HEK293 (cell line): ENCODE measurements at regions not wholly inside any gene's neighbourhood (a gene's known extent, or its start where the extent isn't known, plus 50 kb on each side); places are given as distances from the start of the nearest gene placed in this dataset.
A peak's percentile ranks its signal among the peaks of the same experiment; 100 is the strongest.

ENCODE experiments used
- CTCF ChIA-PET: fragments of 350-600 bp; formaldehyde crosslinking; extraction: SDS; loops from one replicate; lab custom pipeline; 2021; ENCODE audit warnings: antibody characterized with exemption; lab: Yijun Ruan, JAX
- POLR2A ChIA-PET: fragments of 300-600 bp; formaldehyde crosslinking; extraction: SDS; loops from one replicate; lab custom pipeline; 2020; ENCODE audit warnings: antibody characterized with exemption, inconsistent platforms; lab: Yijun Ruan, JAX
- H3K27ac ChIP-seq: fragments of 200-500 bp; sonication (Bioruptor generic); 2 replicates; pipeline ENCODE4 v1.5.1; 2014; ENCODE audit warnings: low read depth, low read length, control low read depth, inconsistent platforms; ENCODE audit errors: extremely low read depth
- H3K36me3 ChIP-seq, 2 experiments: fragments of 200-500 bp in 1 of 2; sonication (Bioruptor generic) in 1 of 2; 1 replicate in 1 of 2; 2 replicates in 1 of 2; pipeline ENCODE4 v1.5.1; 2014 to 2017; ENCODE audit warnings: inconsistent platforms in 2 of 2, low read length in 2 of 2; ENCODE audit not compliant: control insufficient read depth in 2 of 2, insufficient read depth in 1 of 2
- H3K4me1 ChIP-seq: fragments of 200-500 bp; sonication (Bioruptor generic); 2 replicates; pipeline ENCODE4 v1.5.1; 2014; ENCODE audit warnings: mild to moderate bottlenecking, low read length, inconsistent platforms; ENCODE audit not compliant: control insufficient read depth, insufficient read depth
- H3K4me3 ChIP-seq: 2 replicates; pipeline ENCODE4 v1.5.1; 2011; ENCODE audit warnings: low read depth, mild to moderate bottlenecking, control low read depth, low read length, moderate library complexity
- H3K9me3 ChIP-seq: fragments of 200-500 bp; sonication (Bioruptor generic); 2 replicates; pipeline ENCODE4 v1.5.1; 2014; ENCODE audit warnings: low read depth, low read length, inconsistent platforms; ENCODE audit not compliant: control insufficient read depth, insufficient read depth
- BCL6B ChIP-seq: fragments of 450-650 bp; formaldehyde crosslinking; IDR thresholded peaks from 2 replicates; pipeline ENCODE4 v1.5.1; 2017; ENCODE audit warnings: missing biosample characterization, missing genetic modification characterization
- IKZF3 ChIP-seq: fragments of 450-650 bp; IDR thresholded peaks from 2 replicates; pipeline ENCODE4 v1.5.0; 2018; ENCODE audit warnings: missing biosample characterization, mild to moderate bottlenecking, missing genetic modification characterization, moderate library complexity
- KLF16 ChIP-seq: fragments of 450-650 bp; formaldehyde crosslinking; IDR thresholded peaks from 2 replicates; pipeline ENCODE4 v1.5.1; 2017; ENCODE audit warnings: missing biosample characterization, missing genetic modification characterization
- MYNN ChIP-seq: fragments of 450-650 bp; formaldehyde crosslinking; IDR thresholded peaks from 2 replicates; pipeline ENCODE4 v1.5.1; 2016; ENCODE audit warnings: missing biosample characterization, missing genetic modification characterization, borderline replicate concordance
- OVOL3 ChIP-seq: fragments of 450-650 bp; formaldehyde crosslinking; IDR thresholded peaks from 2 replicates; pipeline ENCODE4 v1.5.1; 2016; ENCODE audit warnings: missing biosample characterization, missing genetic modification characterization
- REPIN1 ChIP-seq: fragments of 450-650 bp; formaldehyde crosslinking; IDR thresholded peaks from 2 replicates; pipeline ENCODE4 v1.5.1; 2017; ENCODE audit warnings: missing biosample characterization, missing genetic modification characterization, low read depth
- SCRT1 ChIP-seq: fragments of 450-650 bp; formaldehyde crosslinking; IDR thresholded peaks from 2 replicates; pipeline ENCODE4 v1.5.1; 2016; ENCODE audit warnings: missing biosample characterization, missing genetic modification characterization, borderline replicate concordance
- ZBTB17 ChIP-seq: fragments of 450-650 bp; formaldehyde crosslinking; IDR thresholded peaks from 2 replicates; pipeline ENCODE4 v1.5.1; 2016; ENCODE audit warnings: missing biosample characterization, missing genetic modification characterization
- ZBTB7A ChIP-seq: fragments of 450-650 bp; formaldehyde crosslinking; IDR thresholded peaks from 2 replicates; pipeline ENCODE4 v1.5.1; 2016; ENCODE audit warnings: low read depth, missing biosample characterization, missing genetic modification characterization
- ZNF112 ChIP-seq: fragments of 450-650 bp; formaldehyde crosslinking; IDR thresholded peaks from 2 replicates; pipeline ENCODE4 v1.5.0; 2017; ENCODE audit warnings: missing biosample characterization, missing genetic modification characterization
- ZNF202 ChIP-seq: fragments of 450-650 bp; formaldehyde crosslinking; IDR thresholded peaks from 2 replicates; pipeline ENCODE4 v1.5.1; 2016; ENCODE audit warnings: missing biosample characterization, missing genetic modification characterization, borderline replicate concordance
- ZNF335 ChIP-seq: fragments of 450-650 bp; formaldehyde crosslinking; conservative IDR thresholded peaks from 2 replicates; pipeline ENCODE4 v1.5.1; 2016; ENCODE audit warnings: missing biosample characterization, missing genetic modification characterization
- ZNF398 ChIP-seq: fragments of 450-650 bp; formaldehyde crosslinking; IDR thresholded peaks from 2 replicates; pipeline ENCODE4 v1.5.1; 2017; ENCODE audit warnings: missing biosample characterization, missing genetic modification characterization
- ZNF555 ChIP-seq: fragments of 450-650 bp; formaldehyde crosslinking; conservative IDR thresholded peaks from 2 replicates; pipeline ENCODE4 v1.5.1; 2017; ENCODE audit warnings: missing biosample characterization, mild to moderate bottlenecking, missing genetic modification characterization, inconsistent platforms
- ZNF560 ChIP-seq: fragments of 450-650 bp; formaldehyde crosslinking; IDR thresholded peaks from 2 replicates; pipeline ENCODE4 v1.5.1; 2017; ENCODE audit warnings: missing biosample characterization, missing genetic modification characterization, borderline replicate concordance
- ZNF571 ChIP-seq: fragments of 450-650 bp; formaldehyde crosslinking; IDR thresholded peaks from 2 replicates; pipeline ENCODE4 v1.5.0; 2017; ENCODE audit warnings: missing biosample characterization, missing genetic modification characterization
- ZNF645 ChIP-seq: fragments of 450-650 bp; formaldehyde crosslinking; IDR thresholded peaks from 2 replicates; pipeline ENCODE4; 2016; ENCODE audit warnings: missing biosample characterization, missing genetic modification characterization
- ZNF660 ChIP-seq: fragments of 450-650 bp; IDR thresholded peaks from 2 replicates; pipeline ENCODE4 v1.5.1; 2018; ENCODE audit warnings: missing biosample characterization, mild to moderate bottlenecking, missing genetic modification characterization
- ZXDB ChIP-seq: fragments of 450-650 bp; formaldehyde crosslinking; IDR thresholded peaks from 2 replicates; pipeline ENCODE4 v1.5.1; 2016; ENCODE audit warnings: missing biosample characterization, missing genetic modification characterization
- TF ChIP-seq, protein P1 (sequence below): fragments of 450-650 bp; formaldehyde crosslinking; IDR thresholded peaks from 2 replicates; pipeline ENCODE4 v1.5.1; 2017; ENCODE audit warnings: missing biosample characterization, missing genetic modification characterization
- TF ChIP-seq, protein P2 (sequence below): fragments of 450-650 bp; formaldehyde crosslinking; IDR thresholded peaks from 2 replicates; pipeline ENCODE4 v1.5.1; 2016; ENCODE audit warnings: missing biosample characterization, missing genetic modification characterization
- TF ChIP-seq, protein P3 (sequence below): fragments of 450-650 bp; formaldehyde crosslinking; IDR thresholded peaks from 2 replicates; pipeline ENCODE4 v1.5.0; 2017; ENCODE audit warnings: missing biosample characterization, missing genetic modification characterization, borderline replicate concordance

DNA sequence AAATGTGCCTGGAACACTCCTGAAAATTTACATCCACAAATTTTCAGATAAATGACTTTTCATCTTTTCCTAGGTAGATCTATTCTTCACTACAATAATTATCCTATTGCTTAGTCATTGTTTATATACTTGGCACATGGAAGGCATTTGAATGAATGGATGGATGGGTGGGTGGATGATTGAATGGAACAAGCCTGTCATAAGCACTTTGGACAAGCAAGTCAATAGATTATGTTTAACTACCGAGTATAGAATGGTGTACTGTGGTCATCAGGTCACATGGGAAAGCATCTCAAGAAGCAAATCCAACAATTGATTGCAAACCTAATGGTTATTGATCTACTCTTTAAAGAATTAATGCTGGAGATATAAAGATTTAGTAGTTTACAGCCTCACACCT lies 114.4 kb upstream of the DMRTA1 start (continued):
- TF ChIP-seq, protein P1, sequence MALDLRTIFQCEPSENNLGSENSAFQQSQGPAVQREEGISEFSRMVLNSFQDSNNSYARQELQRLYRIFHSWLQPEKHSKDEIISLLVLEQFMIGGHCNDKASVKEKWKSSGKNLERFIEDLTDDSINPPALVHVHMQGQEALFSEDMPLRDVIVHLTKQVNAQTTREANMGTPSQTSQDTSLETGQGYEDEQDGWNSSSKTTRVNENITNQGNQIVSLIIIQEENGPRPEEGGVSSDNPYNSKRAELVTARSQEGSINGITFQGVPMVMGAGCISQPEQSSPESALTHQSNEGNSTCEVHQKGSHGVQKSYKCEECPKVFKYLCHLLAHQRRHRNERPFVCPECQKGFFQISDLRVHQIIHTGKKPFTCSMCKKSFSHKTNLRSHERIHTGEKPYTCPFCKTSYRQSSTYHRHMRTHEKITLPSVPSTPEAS = no peak
- TF ChIP-seq BCL6B (tag by site-specific recombination) (no peak), ZNF202 (tag by site-specific recombination) (no peak), OVOL3 (no peak), ZBTB7A (tag by site-specific recombination) (no peak), MYNN (tag by site-specific recombination) (no peak), ZNF660 (tag by site-specific recombination) (no peak), REPIN1 (tag by site-specific recombination) (no peak), KLF16 (no peak)

DNA sequence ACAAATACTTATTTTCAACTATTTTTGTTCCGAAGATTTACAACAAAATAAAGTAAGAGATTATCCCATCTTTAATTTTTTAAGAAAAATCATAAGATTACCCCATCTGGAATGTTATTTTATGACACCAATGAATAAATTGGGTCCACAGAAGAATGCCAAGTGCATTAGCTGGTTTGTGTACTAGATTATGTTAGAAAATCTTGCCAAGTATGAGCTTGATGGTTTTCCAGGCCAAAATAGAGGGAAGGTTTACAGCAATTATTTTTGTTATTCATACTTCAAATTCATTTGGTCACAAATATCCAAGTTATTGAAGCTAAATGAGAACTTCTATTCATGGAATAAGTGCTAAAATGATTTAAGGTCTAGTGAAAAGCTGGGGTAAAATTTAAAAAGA lies 109.4 kb upstream of the DMRTA1 start:
- H3K27ac ChIP-seq = no peak overlapping the region
- no peak overlapping the region for H3K4me3 ChIP-seq
- CTCF ChIA-PET = interaction anchor here (1.2 to 1.7 kb wide), 3 partner anchors 11 to 132 kb away, joined by 4 to 7 read pairs (median 4); no protein-coding TSS in a partner anchor
- no peaks in the 10 kb centered on the region for H3K4me1 ChIP-seq
- no peaks in the 10 kb centered on the region for H3K36me3 ChIP-seq
- POLR2A ChIA-PET = no interaction called here
- TF ChIP-seq ZNF571 = no peak
- TF ChIP-seq ZBTB17 = no peak
- TF ChIP-seq ZXDB = no peak
- no peak for TF ChIP-seq KLF16
- no peak for TF ChIP-seq ZNF555
- TF ChIP-seq ZNF112 (tag by site-specific recombination) = no peak
- no peak for TF ChIP-seq SCRT1 (tag by site-specific recombination)
- no peak for TF ChIP-seq IKZF3 (tag by site-specific recombination)
- TF ChIP-seq ZNF645 (tag by site-specific recombination) = no peak
- no peaks in the 10 kb centered on the region for H3K9me3 ChIP-seq

DNA sequence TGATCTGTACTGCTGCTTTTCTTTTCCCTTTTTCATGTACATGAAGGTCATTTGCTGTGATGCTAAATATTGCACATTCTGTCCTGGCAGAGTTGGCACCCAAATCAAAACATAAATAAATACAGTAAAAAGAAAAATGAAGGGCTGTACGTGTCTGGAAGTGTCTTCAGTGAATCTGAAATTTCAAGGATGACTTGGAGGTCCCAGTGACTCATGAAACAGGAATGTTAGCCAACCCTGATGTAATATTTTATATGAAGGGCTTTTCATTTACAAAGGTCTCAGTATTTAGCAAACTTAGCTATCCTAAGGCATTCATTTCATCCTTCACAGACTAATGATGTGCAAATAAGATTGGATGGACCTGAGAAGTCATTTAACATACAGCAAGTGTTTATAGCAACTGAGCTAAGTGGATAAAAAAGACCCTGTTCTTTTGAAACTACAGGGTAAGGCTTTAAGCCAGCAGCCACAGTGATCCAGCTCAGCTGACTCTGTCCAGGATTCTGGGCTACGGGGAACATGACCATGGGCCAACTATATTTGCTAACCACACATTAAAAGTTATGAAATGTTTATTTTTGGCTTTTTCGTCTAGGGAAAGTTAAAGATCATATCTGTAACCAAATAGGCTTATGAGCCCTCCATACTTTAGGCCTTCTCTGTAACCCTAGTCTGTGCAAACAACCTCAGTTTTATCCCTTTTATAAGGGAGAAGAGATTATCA lies 104.0 kb upstream of the DMRTA1 start:
- H3K9me3 ChIP-seq = no peaks in the 10 kb centered on the region
- ChIA-PET CTCF (interaction anchor here (1.0 to 1.6 kb wide), 2 partner anchors 36 to 113 kb away, joined by 3 to 5 read pairs; no protein-coding TSS in a partner anchor), POLR2A (no interaction called here)
- H3K4me1 ChIP-seq = 0 out of 2 replicates have a peak, but pooled peaks cover 2% of the 10 kb centered on the region
- H3K4me3 ChIP-seq = no peak overlapping the region
- peak overlapping the region; percentile 37; the same call in 1 of the 2 replicates for H3K27ac ChIP-seq
- no peaks in the 10 kb centered on the region for H3K36me3 ChIP-seq
- TF ChIP-seq ZNF335 = 0 out of 2 replicates have a peak, but pooled peaks have one; percentile 18
- TF ChIP-seq, protein P2, sequence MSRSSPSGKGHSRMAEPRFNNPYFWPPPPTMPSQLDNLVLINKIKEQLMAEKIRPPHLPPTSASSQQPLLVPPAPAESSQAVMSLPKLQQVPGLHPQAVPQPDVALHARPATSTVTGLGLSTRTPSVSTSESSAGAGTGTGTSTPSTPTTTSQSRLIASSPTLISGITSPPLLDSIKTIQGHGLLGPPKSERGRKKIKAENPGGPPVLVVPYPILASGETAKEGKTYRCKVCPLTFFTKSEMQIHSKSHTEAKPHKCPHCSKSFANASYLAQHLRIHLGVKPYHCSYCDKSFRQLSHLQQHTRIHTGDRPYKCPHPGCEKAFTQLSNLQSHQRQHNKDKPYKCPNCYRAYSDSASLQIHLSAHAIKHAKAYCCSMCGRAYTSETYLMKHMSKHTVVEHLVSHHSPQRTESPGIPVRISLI (tag by site-specific recombination) = 0 out of 2 replicates have a peak, but pooled peaks have one; percentile 20
- TF ChIP-seq ZNF398 = no peak
- TF ChIP-seq ZNF560 (tag by site-specific recombination) = no peak
- TF ChIP-seq, protein P3, sequence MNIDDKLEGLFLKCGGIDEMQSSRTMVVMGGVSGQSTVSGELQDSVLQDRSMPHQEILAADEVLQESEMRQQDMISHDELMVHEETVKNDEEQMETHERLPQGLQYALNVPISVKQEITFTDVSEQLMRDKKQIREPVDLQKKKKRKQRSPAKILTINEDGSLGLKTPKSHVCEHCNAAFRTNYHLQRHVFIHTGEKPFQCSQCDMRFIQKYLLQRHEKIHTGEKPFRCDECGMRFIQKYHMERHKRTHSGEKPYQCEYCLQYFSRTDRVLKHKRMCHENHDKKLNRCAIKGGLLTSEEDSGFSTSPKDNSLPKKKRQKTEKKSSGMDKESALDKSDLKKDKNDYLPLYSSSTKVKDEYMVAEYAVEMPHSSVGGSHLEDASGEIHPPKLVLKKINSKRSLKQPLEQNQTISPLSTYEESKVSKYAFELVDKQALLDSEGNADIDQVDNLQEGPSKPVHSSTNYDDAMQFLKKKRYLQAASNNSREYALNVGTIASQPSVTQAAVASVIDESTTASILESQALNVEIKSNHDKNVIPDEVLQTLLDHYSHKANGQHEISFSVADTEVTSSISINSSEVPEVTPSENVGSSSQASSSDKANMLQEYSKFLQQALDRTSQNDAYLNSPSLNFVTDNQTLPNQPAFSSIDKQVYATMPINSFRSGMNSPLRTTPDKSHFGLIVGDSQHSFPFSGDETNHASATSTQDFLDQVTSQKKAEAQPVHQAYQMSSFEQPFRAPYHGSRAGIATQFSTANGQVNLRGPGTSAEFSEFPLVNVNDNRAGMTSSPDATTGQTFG (tag by site-specific recombination) = no peak
